ENCODE measurements at regions not wholly inside any gene's neighbourhood (a gene's known extent, or its start where the extent isn't known, plus 50 kb on each side); places are given as distances from the start of the nearest gene placed in this dataset.

- intact Hi-C loops (cut with DNase I; ENCODE audit: low total_unique reads): no loop called here
- Histone ChIP-seq H3K9me3 (no peaks in the 10 kb centered on the region), H3K27me3 (no peaks in the 10 kb centered on the region), H3K27ac (no peak overlapping the region), H3K36me3 (no peaks in the 10 kb centered on the region), H3K4me1 (no peaks in the 10 kb centered on the region), H3K4me3 (no peak overlapping the region)
- DNase-seq: no peak
- TF ChIP-seq CTCF (IDR thresholded peaks at IDR 0.05): no peak
Measured at GRCh38 chr5:63524281-63524680, 438.0 kb downstream of the HTR1A start.

GRCh38 chr5:63516006-63516405 is 446.2 kb downstream of the HTR1A start:
- no peak for TF ChIP-seq CTCF (IDR thresholded peaks at IDR 0.05)
- no peak overlapping the region for H3K27ac ChIP-seq
- no peak overlapping the region for H3K4me3 ChIP-seq
- H3K36me3 ChIP-seq: no peaks in the 10 kb centered on the region
- no peak for DNase-seq
- no peaks in the 10 kb centered on the region for H3K27me3 ChIP-seq
- no peaks in the 10 kb centered on the region for H3K4me1 ChIP-seq
- H3K9me3 ChIP-seq: no peaks in the 10 kb centered on the region
- intact Hi-C loops (cut with DNase I; ENCODE audit: low total_unique reads): no loop called here

GRCh38 chr5:63500242-63500641 is 462.0 kb downstream of the HTR1A start:
- no peaks in the 10 kb centered on the region for H3K4me1 ChIP-seq
- intact Hi-C loops (cut with DNase I; ENCODE audit: low total_unique reads): no loop called here
- no peak overlapping the region for H3K27ac ChIP-seq
- no peaks in the 10 kb centered on the region for H3K36me3 ChIP-seq
- no peaks in the 10 kb centered on the region for H3K9me3 ChIP-seq
- H3K4me3 ChIP-seq: no peak overlapping the region
- no peaks in the 10 kb centered on the region for H3K27me3 ChIP-seq
- DNase-seq: no peak
- TF ChIP-seq CTCF (IDR thresholded peaks at IDR 0.05): no peak

- DNase-seq: no peak
- Histone ChIP-seq H3K36me3 (no peaks in the 10 kb centered on the region), H3K27ac (no peak overlapping the region), H3K27me3 (no peaks in the 10 kb centered on the region), H3K4me1 (no peaks in the 10 kb centered on the region), H3K4me3 (no peak overlapping the region), H3K9me3 (no peaks in the 10 kb centered on the region)
- intact Hi-C loops (cut with DNase I; ENCODE audit: low total_unique reads): no loop called here
- no peak for TF ChIP-seq CTCF (IDR thresholded peaks at IDR 0.05)
Measured at GRCh38 chr5:63495225-63495624, 467.0 kb downstream of the HTR1A start.

- no peak overlapping the region for H3K4me3 ChIP-seq
- H3K27ac ChIP-seq: no peak overlapping the region
- intact Hi-C loops (cut with DNase I; ENCODE audit: low total_unique reads): no loop called here
- DNase-seq: no peak
- no peaks in the 10 kb centered on the region for H3K9me3 ChIP-seq
- no peaks in the 10 kb centered on the region for H3K36me3 ChIP-seq
- no peaks in the 10 kb centered on the region for H3K27me3 ChIP-seq
- H3K4me1 ChIP-seq: no peaks in the 10 kb centered on the region
- TF ChIP-seq CTCF (IDR thresholded peaks at IDR 0.05): no peak
Measured at GRCh38 chr5:63483338-63483737, 478.9 kb downstream of the HTR1A start.

GRCh38 chr5:63473335-63473967 is 488.8 kb downstream of the HTR1A start:
- no peak for DNase-seq
- no peak overlapping the region for H3K4me3 ChIP-seq
- no peaks in the 10 kb centered on the region for H3K9me3 ChIP-seq
- intact Hi-C loops (cut with DNase I; ENCODE audit: low total_unique reads): no loop called here
- no peaks in the 10 kb centered on the region for H3K36me3 ChIP-seq
- H3K27ac ChIP-seq: no peak overlapping the region
- no peaks in the 10 kb centered on the region for H3K27me3 ChIP-seq
- H3K4me1 ChIP-seq: no peaks in the 10 kb centered on the region
- no peak for TF ChIP-seq CTCF (IDR thresholded peaks at IDR 0.05)

All from tibial artery (tissue), 4 donors.